GM21360 (cell line): ENCODE measurements at regions not wholly inside any gene's neighbourhood (a gene's known extent, or its start where the extent isn't known, plus 50 kb on each side); places are given as distances from the start of the nearest gene placed in this dataset.

Experiments
- ATAC-seq: cut with Tn5 transposase; IDR thresholded peaks from one replicate; pipeline ENCODE4 v1.9.1; 2021; ENCODE audit warnings: mild to moderate bottlenecking, moderate library complexity; ENCODE audit not compliant: unreplicated experiment

- ATAC-seq = no peak
Measured at GRCh38 chr13:84038001-84038400, 155.7 kb upstream of the SLITRK1 start.

GRCh38 chr13:84032116-84032515 lies 149.8 kb upstream of the SLITRK1 start:
- ATAC-seq = no peak

- no peak for ATAC-seq
Measured at GRCh38 chr13:84031120-84031519, 148.8 kb upstream of the SLITRK1 start.

- no peak for ATAC-seq
Measured at GRCh38 chr13:84029396-84029795, 147.1 kb upstream of the SLITRK1 start.

- no peak for ATAC-seq
Measured at GRCh38 chr13:84025824-84026223, 143.6 kb upstream of the SLITRK1 start.

- no peak for ATAC-seq
Measured at GRCh38 chr13:83996415-83996814, 114.1 kb upstream of the SLITRK1 start.

GRCh38 chr13:83995930-83996329 lies 113.7 kb upstream of the SLITRK1 start:
- ATAC-seq = no peak

- no peak for ATAC-seq
Measured at GRCh38 chr13:83992566-83993358, 110.5 kb upstream of the SLITRK1 start.

- no peak for ATAC-seq
Measured at GRCh38 chr13:83987394-83987793, 105.1 kb upstream of the SLITRK1 start.

GRCh38 chr13:83984793-83985192 lies 102.5 kb upstream of the SLITRK1 start:
- no peak for ATAC-seq

- no peak for ATAC-seq
Measured at GRCh38 chr13:83980331-83980730, 98.1 kb upstream of the SLITRK1 start.

GRCh38 chr13:83975655-83976165 lies 93.4 kb upstream of the SLITRK1 start:
- no peak for ATAC-seq

GRCh38 chr13:83958531-83958930 lies 76.3 kb upstream of the SLITRK1 start:
- no peak for ATAC-seq

GRCh38 chr13:83955011-83955410 lies 72.7 kb upstream of the SLITRK1 start:
- no peak for ATAC-seq

- no peak for ATAC-seq
Measured at GRCh38 chr13:83953916-83954315, 71.6 kb upstream of the SLITRK1 start.

GRCh38 chr13:83950293-83950692 lies 68.0 kb upstream of the SLITRK1 start:
- no peak for ATAC-seq

- ATAC-seq = no peak
Measured at GRCh38 chr13:83943530-83944279, 61.4 kb upstream of the SLITRK1 start.

GRCh38 chr13:83941701-83942335 lies 59.5 kb upstream of the SLITRK1 start:
- no peak for ATAC-seq

GRCh38 chr13:83940742-83941141 lies 58.5 kb upstream of the SLITRK1 start:
- no peak for ATAC-seq

GRCh38 chr13:83937579-83937978 lies 55.3 kb upstream of the SLITRK1 start:
- no peak for ATAC-seq

GRCh38 chr13:83935566-83935965 lies 53.3 kb upstream of the SLITRK1 start:
- ATAC-seq = no peak
